Neuronal stem cell (in vitro differentiated cells): ENCODE measurements at regions not wholly inside any gene's neighbourhood (a gene's known extent, or its start where the extent isn't known, plus 50 kb on each side); places are given as distances from the start of the nearest gene placed in this dataset.

Experiments
- DNase-seq: peaks from one replicate; pipeline ENCODE4 v3.0.0-alpha.2; 2013; ENCODE audit warnings: low spot score
- H2AFZ ChIP-seq: one replicate; pipeline ENCODE4 v1.6.1; 2013; ENCODE audit warnings: mild to moderate bottlenecking, low read length, inconsistent platforms
- H2AK5ac ChIP-seq: 2 replicates; pipeline ENCODE4 v1.6.1; 2013; ENCODE audit warnings: low read depth, mild to moderate bottlenecking, inconsistent platforms, low read length, moderate library complexity, mixed read lengths
- H2BK120ac ChIP-seq: 2 replicates; pipeline ENCODE4 v1.6.1; 2013; ENCODE audit warnings: low read depth, mild to moderate bottlenecking, inconsistent platforms, low read length, moderate library complexity, mixed read lengths
- H2BK12ac ChIP-seq: one replicate; pipeline ENCODE4 v1.6.1; 2013; ENCODE audit warnings: low read length, inconsistent platforms
- H2BK15ac ChIP-seq: 2 replicates; pipeline ENCODE4 v1.6.1; 2013; ENCODE audit warnings: mild to moderate bottlenecking, low read length, inconsistent platforms, mixed read lengths
- H2BK5ac ChIP-seq: one replicate; pipeline ENCODE4 v1.6.1; 2013; ENCODE audit warnings: inconsistent platforms, mild to moderate bottlenecking, low read length, moderate library complexity
- H3K14ac ChIP-seq: one replicate; pipeline ENCODE4 v1.6.1; 2013; ENCODE audit warnings: low read length, inconsistent platforms
- H3K18ac ChIP-seq: 2 replicates; pipeline ENCODE4 v1.6.1; 2013; ENCODE audit warnings: low read length, inconsistent platforms
- H3K23ac ChIP-seq: 2 replicates; pipeline ENCODE4 v1.6.1; 2013; ENCODE audit warnings: low read depth, mild to moderate bottlenecking, mixed read lengths, low read length, inconsistent platforms; ENCODE audit not compliant: poor library complexity
- H3K27ac ChIP-seq: replicated peaks from 3 replicates; pipeline ENCODE4 v1.5.1; 2013; ENCODE audit warnings: low read length, inconsistent platforms
- H3K27me3 ChIP-seq, 3 experiments: 2 replicates each; pipeline ENCODE4 v1.6.1; 2013; ENCODE audit warnings: low read length in 3 of 3, mild to moderate bottlenecking in 2 of 3, inconsistent platforms in 1 of 3, low read depth in 1 of 3, mixed read lengths in 1 of 3, moderate library complexity in 1 of 3; ENCODE audit not compliant: control insufficient read depth in 3 of 3, insufficient read depth in 3 of 3
- H3K36me3 ChIP-seq, 2 donors: replicated peaks in 1 of 2; 2 replicates each; pipeline ENCODE4 v1.6.1; 2013; ENCODE audit warnings: low read length in 2 of 2; ENCODE audit not compliant: control insufficient read depth in 2 of 2, insufficient read depth in 2 of 2
- H3K4ac ChIP-seq: 2 replicates; pipeline ENCODE4 v1.6.1; 2013; ENCODE audit warnings: inconsistent platforms, mild to moderate bottlenecking, low read length, moderate library complexity
- H3K4me1 ChIP-seq, 2 donors: 1 replicate in 1 of 2; 2 replicates in 1 of 2; pipeline ENCODE4 v1.6.1; 2013; ENCODE audit warnings: low read length in 2 of 2, low read depth in 1 of 2; ENCODE audit not compliant: control insufficient read depth in 2 of 2, insufficient read depth in 1 of 2
- H3K4me2 ChIP-seq: one replicate; pipeline ENCODE4 v1.6.1; 2013; ENCODE audit warnings: mild to moderate bottlenecking, low read length, inconsistent platforms; ENCODE audit not compliant: insufficient read depth, poor library complexity, severe bottlenecking
- H3K4me3 ChIP-seq, 2 donors: 2 replicates each; pipeline ENCODE4 v1.5.1; 2013; ENCODE audit warnings: low read length in 2 of 2, mild to moderate bottlenecking in 2 of 2, inconsistent platforms in 1 of 2, moderate library complexity in 1 of 2
- H3K79me1 ChIP-seq: one replicate; pipeline ENCODE4 v1.6.1; 2013; ENCODE audit warnings: low read depth, mild to moderate bottlenecking, inconsistent platforms, low read length, moderate library complexity
- H3K9ac ChIP-seq: one replicate; pipeline ENCODE4 v1.6.1; 2013; ENCODE audit warnings: mild to moderate bottlenecking, low read depth, low read length, inconsistent platforms; ENCODE audit not compliant: poor library complexity
- H3K9me3 ChIP-seq, 2 donors: replicated peaks in 1 of 2; 2 replicates each; pipeline versions ENCODE3 to v1.6.1; 2013; ENCODE audit warnings: low read length in 2 of 2, mild to moderate bottlenecking in 2 of 2, inconsistent platforms in 1 of 2, low read depth in 1 of 2, mixed read lengths in 1 of 2, moderate library complexity in 1 of 2; ENCODE audit not compliant: control insufficient read depth in 2 of 2, insufficient read depth in 1 of 2
- H4K8ac ChIP-seq: one replicate; pipeline ENCODE4 v1.6.1; 2013; ENCODE audit warnings: low read depth, mild to moderate bottlenecking, inconsistent platforms, low read length, moderate library complexity
- H4K91ac ChIP-seq: one replicate; pipeline ENCODE4 v1.6.1; 2013; ENCODE audit warnings: low read length, low read depth, mild to moderate bottlenecking, inconsistent platforms; ENCODE audit not compliant: poor library complexity
- WGBS, 2 donors: extraction: QIAGEN DNeasy Blood & Tissue Kit; methylation state at CpG; one replicate each; pipeline ENCODE4 v1.1.7; 2013; ENCODE audit warnings: missing lambda C conversion rate in 2 of 2, mixed read lengths in 1 of 2; ENCODE audit not compliant: insufficient read length in 2 of 2, insufficient replicate concordance in 1 of 2; ENCODE audit errors: extremely low coverage in 2 of 2; 5-methylcytosine and 5-hydroxymethylcytosine counted together

DNA sequence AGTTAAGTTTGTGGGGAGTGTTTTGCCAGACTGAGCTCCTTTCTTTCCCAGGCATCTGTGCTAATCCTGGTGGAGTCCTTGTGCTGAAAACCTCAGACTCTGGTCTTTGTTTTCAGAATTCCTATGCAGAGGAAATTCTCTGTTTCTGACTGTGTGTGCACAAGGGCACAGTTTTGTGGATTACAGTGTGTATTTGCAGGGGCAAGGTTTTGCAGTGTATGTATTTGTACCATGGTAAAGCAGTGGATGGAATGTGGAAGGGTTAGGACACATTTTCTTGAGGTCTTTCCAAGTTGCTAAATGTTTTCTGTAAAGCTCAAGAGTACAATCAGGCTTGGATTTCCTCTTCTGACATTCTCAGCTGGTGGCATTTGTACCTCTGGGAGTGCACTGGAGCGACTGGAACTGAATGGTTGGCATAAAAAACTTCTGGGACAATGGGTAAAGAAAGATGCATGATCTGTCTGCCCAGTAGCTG lies 139.5 kb upstream of the RND3 start:
- Histone ChIP-seq H2BK5ac (no peak overlapping the region), H2BK12ac (no peak overlapping the region), H3K27me3 (peaks cover 0 to 2% (median 0%) of the 10 kb centered on the region in 3 experiments), H2AK5ac (no peak overlapping the region), H2BK120ac (no peak overlapping the region), H3K14ac (no peak overlapping the region), H2BK15ac (no peak overlapping the region), H3K27ac (peak overlapping the region; percentile 18), H3K4me1 (peaks cover 11 to 25% of the 10 kb centered on the region in 2 donors), H4K91ac (no peak overlapping the region), H3K79me1 (no peaks in the 10 kb centered on the region), H3K9me3 (peaks cover 0 to 2% of the 10 kb centered on the region in 2 donors), H4K8ac (no peak overlapping the region), H3K4me3 (no peak overlapping the region), H3K18ac (no peak overlapping the region), H3K4ac (no peak overlapping the region), H3K4me2 (no peak overlapping the region), H3K23ac (no peak overlapping the region), H3K36me3 (no peaks in the 10 kb centered on the region), H2AFZ (peak overlapping the region; percentile 26), H3K9ac (no peak overlapping the region)
- WGBS, 2 donors: no CpG with 5 or more reads among the region's 1 CpG
- DNase-seq: no peak

DNA sequence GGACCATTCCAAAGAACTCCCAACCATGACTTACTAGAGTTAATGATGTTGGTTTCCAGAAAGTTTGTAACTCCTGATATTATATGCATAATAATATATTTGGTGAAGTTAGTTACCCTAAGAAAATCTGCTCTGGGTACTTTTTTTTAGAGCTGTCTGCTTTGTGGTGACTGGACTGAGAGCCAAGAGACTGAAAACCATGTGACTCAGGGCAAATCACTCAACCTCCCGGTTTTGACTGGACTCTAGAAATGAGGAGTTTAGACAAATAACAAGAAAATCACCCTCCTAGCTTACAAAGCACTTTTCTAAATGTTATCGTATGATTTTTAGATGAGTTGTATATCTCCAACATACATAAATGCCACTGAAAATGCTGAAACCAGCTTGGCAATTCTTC lies 138.3 kb upstream of the RND3 start:
- H3K18ac ChIP-seq: no peak overlapping the region
- no peak overlapping the region for H3K27ac ChIP-seq
- H4K8ac ChIP-seq: no peak overlapping the region
- no peak overlapping the region for H3K23ac ChIP-seq
- no peaks in the 10 kb centered on the region for H3K36me3 ChIP-seq
- no peaks in the 10 kb centered on the region for H3K79me1 ChIP-seq
- H2BK12ac ChIP-seq: no peak overlapping the region
- H3K4ac ChIP-seq: no peak overlapping the region
- H2AFZ ChIP-seq: no peak overlapping the region
- H2BK5ac ChIP-seq: no peak overlapping the region
- no peak overlapping the region for H2AK5ac ChIP-seq
- H3K4me2 ChIP-seq: no peak overlapping the region
- peaks cover 0 to 2% of the 10 kb centered on the region in 2 donors for H3K9me3 ChIP-seq
- no peak overlapping the region for H3K9ac ChIP-seq
- no CpG with 5 or more reads among the region's 2 CpGs for WGBS, 2 donors
- peaks cover 0 to 2% (median 0%) of the 10 kb centered on the region in 3 experiments for H3K27me3 ChIP-seq
- no peak overlapping the region for H2BK120ac ChIP-seq
- no peak overlapping the region for H3K4me3 ChIP-seq
- no peak for DNase-seq
- no peak overlapping the region for H2BK15ac ChIP-seq
- no peak overlapping the region for H3K14ac ChIP-seq
- H3K4me1 ChIP-seq: peaks cover 9 to 17% of the 10 kb centered on the region in 2 donors
- H4K91ac ChIP-seq: no peak overlapping the region

DNA sequence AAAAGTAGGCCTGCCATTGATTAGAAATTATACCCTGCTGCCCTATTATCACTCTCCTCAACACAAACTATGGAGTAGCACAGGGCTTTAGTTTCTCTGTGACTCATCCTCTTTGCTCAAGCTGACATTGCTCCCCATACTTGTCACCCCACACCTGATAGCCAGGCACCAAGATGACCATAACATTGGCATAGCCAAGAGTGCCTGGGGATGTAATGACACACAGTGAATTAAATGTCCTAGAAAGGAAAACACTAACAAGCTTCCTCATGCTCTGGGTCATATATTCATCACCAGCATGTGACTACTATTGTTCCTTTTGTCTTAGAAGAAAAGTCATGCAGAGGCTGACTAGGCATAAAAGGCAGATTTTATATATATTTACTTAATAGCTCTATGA lies 137.8 kb upstream of the RND3 start:
- Histone ChIP-seq H2AK5ac (no peak overlapping the region), H3K9me3 (peaks cover 0 to 2% of the 10 kb centered on the region in 2 donors), H3K4me1 (peaks cover 7 to 13% of the 10 kb centered on the region in 2 donors), H2BK5ac (no peak overlapping the region), H3K23ac (no peak overlapping the region), H3K14ac (no peak overlapping the region), H2BK12ac (no peak overlapping the region), H3K4me2 (no peak overlapping the region), H3K4me3 (no peak overlapping the region), H3K9ac (no peak overlapping the region), H4K91ac (no peak overlapping the region), H2AFZ (no peak overlapping the region), H2BK15ac (no peak overlapping the region), H3K18ac (no peak overlapping the region), H3K36me3 (no peaks in the 10 kb centered on the region), H3K4ac (no peak overlapping the region), H4K8ac (no peak overlapping the region), H2BK120ac (no peak overlapping the region), H3K27me3 (peaks cover 0 to 2% (median 0%) of the 10 kb centered on the region in 3 experiments), H3K79me1 (no peaks in the 10 kb centered on the region), H3K27ac (no peak overlapping the region)
- no peak for DNase-seq

DNA sequence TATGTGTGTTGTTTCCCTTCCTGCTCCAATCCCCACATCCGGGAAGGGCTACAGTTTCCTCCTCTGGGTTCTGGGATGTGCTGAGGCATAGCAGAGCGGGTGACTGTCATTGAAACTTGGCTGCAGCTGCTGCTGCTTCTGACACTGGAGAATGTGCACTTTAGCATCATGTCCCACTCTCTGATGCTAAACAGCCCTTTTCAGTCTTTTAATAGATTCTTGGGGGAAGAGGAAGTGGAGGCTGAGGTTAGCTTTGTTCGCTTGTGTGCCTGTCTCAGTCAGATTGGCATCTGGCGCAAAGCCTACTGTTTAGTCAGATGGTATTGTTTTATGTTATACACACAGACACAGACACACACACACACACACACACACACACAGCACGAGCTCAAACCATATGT lies 136.5 kb upstream of the RND3 start:
- H3K9me3 ChIP-seq: peaks cover 0 to 2% of the 10 kb centered on the region in 2 donors
- no peak overlapping the region for H3K27ac ChIP-seq
- no peak overlapping the region for H2BK5ac ChIP-seq
- peak overlapping the region; percentile 77 for H2AFZ ChIP-seq
- H3K27me3 ChIP-seq: peaks cover 0 to 2% (median 0%) of the 10 kb centered on the region in 3 experiments
- no peak overlapping the region for H2BK12ac ChIP-seq
- H4K8ac ChIP-seq: no peak overlapping the region
- no peak overlapping the region for H2BK15ac ChIP-seq
- no peak overlapping the region for H2BK120ac ChIP-seq
- H3K4me3 ChIP-seq: no peak overlapping the region
- no peaks in the 10 kb centered on the region for H3K79me1 ChIP-seq
- no peak for DNase-seq
- no CpG with 5 or more reads among the region's 5 CpGs for WGBS, 2 donors
- H3K23ac ChIP-seq: no peak overlapping the region
- no peak overlapping the region for H4K91ac ChIP-seq
- no peak overlapping the region for H3K14ac ChIP-seq
- H3K4me2 ChIP-seq: no peak overlapping the region
- no peaks in the 10 kb centered on the region for H3K36me3 ChIP-seq
- H3K4me1 ChIP-seq: peaks cover 7 to 20% of the 10 kb centered on the region in 2 donors
- H2AK5ac ChIP-seq: no peak overlapping the region
- no peak overlapping the region for H3K4ac ChIP-seq
- H3K18ac ChIP-seq: no peak overlapping the region
- H3K9ac ChIP-seq: no peak overlapping the region
